ENCODE measurements at regions not wholly inside any gene's neighbourhood (a gene's known extent, or its start where the extent isn't known, plus 50 kb on each side); places are given as distances from the start of the nearest gene placed in this dataset.

GRCh38 chr16:86095906-86096485, 197.0 kb downstream of the IRF8 start:
- Histone ChIP-seq H4K8ac (ENCODE audit: low read depth, low read length) (peak overlapping the region; percentile 93), H3K4me1 (ENCODE audit: control insufficient read depth in 2 of 2, insufficient read depth in 1 of 2, low read depth in 1 of 2, low read length in 2 of 2) (peaks cover 0 to 5% of the 10 kb centered on the region in 2 donors), H3K4ac (ENCODE audit: low read length) (no peak overlapping the region), H3K4me3 (ENCODE audit: low read length in 2 of 2) (peak overlapping the region in 1 of 2 donors; percentile 37), H3K4me2 (ENCODE audit: insufficient read depth, low read length, poor library complexity, severe bottlenecking) (no peak overlapping the region), H3K27ac (replicated peaks; ENCODE audit: low read length) (no peak overlapping the region), H2AK5ac (ENCODE audit: low read depth, low read length) (no peak overlapping the region), H4K91ac (ENCODE audit: low read depth, low read length, poor library complexity) (no peak overlapping the region), H3K14ac (ENCODE audit: low read length) (no peak overlapping the region), H3K23ac (ENCODE audit: low read depth, low read length, poor library complexity) (peak overlapping the region; percentile 25), H2BK5ac (ENCODE audit: low read length) (no peak overlapping the region), H3K27me3 (ENCODE audit: control insufficient read depth in 3 of 3, insufficient read depth in 3 of 3, low read depth in 1 of 3, low read length in 3 of 3) (peaks cover 0 to 2% (median 0%) of the 10 kb centered on the region in 3 experiments), H2BK12ac (ENCODE audit: low read length) (no peak overlapping the region), H3K9me3 (replicated peaks in 1 of 2; ENCODE audit: control insufficient read depth in 2 of 2, insufficient read depth in 1 of 2, low read depth in 1 of 2, low read length in 2 of 2) (peaks cover 0 to 3% of the 10 kb centered on the region in 2 donors), H3K18ac (ENCODE audit: low read length) (no peak overlapping the region), H2BK15ac (ENCODE audit: low read length) (no peak overlapping the region), H3K9ac (ENCODE audit: low read depth, low read length, poor library complexity) (no peak overlapping the region), H2BK120ac (ENCODE audit: low read depth, low read length) (no peak overlapping the region), H2AFZ (ENCODE audit: low read length) (no peak overlapping the region), H3K79me1 (ENCODE audit: low read depth, low read length) (no peaks in the 10 kb centered on the region), H3K36me3 (replicated peaks in 1 of 2; ENCODE audit: control insufficient read depth in 2 of 2, insufficient read depth in 2 of 2, low read length in 2 of 2) (no peaks in the 10 kb centered on the region)
- no peak for DNase-seq (ENCODE audit: low spot score)
- no CpG with 5 or more reads among the region's 6 CpGs for WGBS, 2 donors (ENCODE audit: extremely low coverage in 2 of 2, insufficient read length in 2 of 2, insufficient replicate concordance in 1 of 2)

DNA sequence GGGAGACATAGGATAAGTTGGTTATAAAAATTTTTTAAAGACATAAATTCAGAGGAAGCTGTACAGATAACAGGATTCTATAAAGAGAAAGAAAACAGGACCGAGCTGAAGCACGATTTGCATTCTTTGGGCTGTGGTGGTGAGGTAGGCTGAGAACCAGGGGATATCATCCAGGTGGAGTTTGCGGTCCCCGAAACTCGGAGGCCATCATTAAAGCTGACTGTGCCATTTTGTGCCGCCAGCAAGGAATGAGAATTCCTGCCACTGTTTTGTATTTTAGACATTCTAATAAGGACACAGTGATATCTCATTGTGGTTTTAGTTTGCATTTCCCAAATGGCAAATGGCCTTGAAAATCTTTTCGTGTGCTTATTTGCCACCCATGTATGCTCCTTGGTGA, 197.9 kb downstream of the IRF8 start:
- H3K9me3 ChIP-seq (replicated peaks in 1 of 2; ENCODE audit: control insufficient read depth in 2 of 2, insufficient read depth in 1 of 2, low read depth in 1 of 2, low read length in 2 of 2) = peaks cover 0 to 3% of the 10 kb centered on the region in 2 donors
- no peak overlapping the region for H2AK5ac ChIP-seq (ENCODE audit: low read depth, low read length)
- no peak overlapping the region for H3K14ac ChIP-seq (ENCODE audit: low read length)
- no peak overlapping the region for H2AFZ ChIP-seq (ENCODE audit: low read length)
- H3K79me1 ChIP-seq (ENCODE audit: low read depth, low read length) = no peaks in the 10 kb centered on the region
- H3K4me2 ChIP-seq (ENCODE audit: insufficient read depth, low read length, poor library complexity, severe bottlenecking) = no peak overlapping the region
- no peak for DNase-seq (ENCODE audit: low spot score)
- H3K18ac ChIP-seq (ENCODE audit: low read length) = no peak overlapping the region
- no peak overlapping the region for H2BK120ac ChIP-seq (ENCODE audit: low read depth, low read length)
- H2BK15ac ChIP-seq (ENCODE audit: low read length) = no peak overlapping the region
- peaks cover 0 to 5% of the 10 kb centered on the region in 2 donors for H3K4me1 ChIP-seq (ENCODE audit: control insufficient read depth in 2 of 2, insufficient read depth in 1 of 2, low read depth in 1 of 2, low read length in 2 of 2)
- no peak overlapping the region for H3K23ac ChIP-seq (ENCODE audit: low read depth, low read length, poor library complexity)
- no peak overlapping the region for H4K8ac ChIP-seq (ENCODE audit: low read depth, low read length)
- no peak overlapping the region for H3K4ac ChIP-seq (ENCODE audit: low read length)
- H4K91ac ChIP-seq (ENCODE audit: low read depth, low read length, poor library complexity) = no peak overlapping the region
- WGBS, 2 donors (ENCODE audit: extremely low coverage in 2 of 2, insufficient read length in 2 of 2, insufficient replicate concordance in 1 of 2) = no CpG with 5 or more reads among the region's 7 CpGs
- H3K27me3 ChIP-seq (ENCODE audit: control insufficient read depth in 3 of 3, insufficient read depth in 3 of 3, low read depth in 1 of 3, low read length in 3 of 3) = peaks cover 0 to 2% (median 0%) of the 10 kb centered on the region in 3 experiments
- no peaks in the 10 kb centered on the region for H3K36me3 ChIP-seq (replicated peaks in 1 of 2; ENCODE audit: control insufficient read depth in 2 of 2, insufficient read depth in 2 of 2, low read length in 2 of 2)
- no peak overlapping the region for H2BK12ac ChIP-seq (ENCODE audit: low read length)
- no peak overlapping the region for H3K4me3 ChIP-seq (ENCODE audit: low read length in 2 of 2)
- no peak overlapping the region for H2BK5ac ChIP-seq (ENCODE audit: low read length)
- no peak overlapping the region for H3K9ac ChIP-seq (ENCODE audit: low read depth, low read length, poor library complexity)
- no peak overlapping the region for H3K27ac ChIP-seq (replicated peaks; ENCODE audit: low read length)

GRCh38 chr16:86099326-86099725, 200.4 kb downstream of the IRF8 start:
- no peaks in the 10 kb centered on the region for H3K79me1 ChIP-seq (ENCODE audit: low read depth, low read length)
- DNase-seq (ENCODE audit: low spot score) = no peak
- H2AFZ ChIP-seq (ENCODE audit: low read length) = no peak overlapping the region
- no peak overlapping the region for H3K23ac ChIP-seq (ENCODE audit: low read depth, low read length, poor library complexity)
- H3K4me3 ChIP-seq (ENCODE audit: low read length in 2 of 2) = no peak overlapping the region
- no peak overlapping the region for H2BK12ac ChIP-seq (ENCODE audit: low read length)
- H2BK5ac ChIP-seq (ENCODE audit: low read length) = no peak overlapping the region
- H2BK120ac ChIP-seq (ENCODE audit: low read depth, low read length) = no peak overlapping the region
- H3K14ac ChIP-seq (ENCODE audit: low read length) = no peak overlapping the region
- no peaks in the 10 kb centered on the region for H3K36me3 ChIP-seq (replicated peaks in 1 of 2; ENCODE audit: control insufficient read depth in 2 of 2, insufficient read depth in 2 of 2, low read length in 2 of 2)
- H3K9ac ChIP-seq (ENCODE audit: low read depth, low read length, poor library complexity) = peak overlapping the region; percentile 35
- H4K91ac ChIP-seq (ENCODE audit: low read depth, low read length, poor library complexity) = no peak overlapping the region
- peaks cover 0 to 2% (median 0%) of the 10 kb centered on the region in 3 experiments for H3K27me3 ChIP-seq (ENCODE audit: control insufficient read depth in 3 of 3, insufficient read depth in 3 of 3, low read depth in 1 of 3, low read length in 3 of 3)
- peaks cover 0 to 5% of the 10 kb centered on the region in 2 donors for H3K4me1 ChIP-seq (ENCODE audit: control insufficient read depth in 2 of 2, insufficient read depth in 1 of 2, low read depth in 1 of 2, low read length in 2 of 2)
- no peak overlapping the region for H2BK15ac ChIP-seq (ENCODE audit: low read length)
- H3K27ac ChIP-seq (replicated peaks; ENCODE audit: low read length) = no peak overlapping the region
- no peak overlapping the region for H3K4ac ChIP-seq (ENCODE audit: low read length)
- no peak overlapping the region for H4K8ac ChIP-seq (ENCODE audit: low read depth, low read length)
- H3K4me2 ChIP-seq (ENCODE audit: insufficient read depth, low read length, poor library complexity, severe bottlenecking) = no peak overlapping the region
- peaks cover 0 to 5% of the 10 kb centered on the region in 2 donors for H3K9me3 ChIP-seq (replicated peaks in 1 of 2; ENCODE audit: control insufficient read depth in 2 of 2, insufficient read depth in 1 of 2, low read depth in 1 of 2, low read length in 2 of 2)
- H3K18ac ChIP-seq (ENCODE audit: low read length) = no peak overlapping the region
- no CpG with 5 or more reads among the region's 10 CpGs for whole genome bisulfite sequencing, 2 donors (ENCODE audit: extremely low coverage in 2 of 2, insufficient read length in 2 of 2, insufficient replicate concordance in 1 of 2)
- H2AK5ac ChIP-seq (ENCODE audit: low read depth, low read length) = no peak overlapping the region

- H3K9ac ChIP-seq (ENCODE audit: low read depth, low read length, poor library complexity) = no peak overlapping the region
- H2BK12ac ChIP-seq (ENCODE audit: low read length) = peak overlapping the region; percentile 50
- H3K27me3 ChIP-seq (ENCODE audit: control insufficient read depth in 3 of 3, insufficient read depth in 3 of 3, low read depth in 1 of 3, low read length in 3 of 3) = peaks cover 0 to 2% (median 0%) of the 10 kb centered on the region in 3 experiments
- no peaks in the 10 kb centered on the region for H3K79me1 ChIP-seq (ENCODE audit: low read depth, low read length)
- H4K91ac ChIP-seq (ENCODE audit: low read depth, low read length, poor library complexity) = no peak overlapping the region
- H2BK120ac ChIP-seq (ENCODE audit: low read depth, low read length) = no peak overlapping the region
- no peak overlapping the region for H3K27ac ChIP-seq (replicated peaks; ENCODE audit: low read length)
- H3K9me3 ChIP-seq (replicated peaks in 1 of 2; ENCODE audit: control insufficient read depth in 2 of 2, insufficient read depth in 1 of 2, low read depth in 1 of 2, low read length in 2 of 2) = peaks cover 0 to 3% of the 10 kb centered on the region in 2 donors
- no peak overlapping the region for H2BK15ac ChIP-seq (ENCODE audit: low read length)
- no peak overlapping the region for H4K8ac ChIP-seq (ENCODE audit: low read depth, low read length)
- H2BK5ac ChIP-seq (ENCODE audit: low read length) = no peak overlapping the region
- no peak overlapping the region for H3K4me3 ChIP-seq (ENCODE audit: low read length in 2 of 2)
- peak overlapping the region; percentile 29 for H3K18ac ChIP-seq (ENCODE audit: low read length)
- no peaks in the 10 kb centered on the region for H3K36me3 ChIP-seq (replicated peaks in 1 of 2; ENCODE audit: control insufficient read depth in 2 of 2, insufficient read depth in 2 of 2, low read length in 2 of 2)
- WGBS, 2 donors (ENCODE audit: extremely low coverage in 2 of 2, insufficient read length in 2 of 2, insufficient replicate concordance in 1 of 2) = no CpG with 5 or more reads among the region's 11 CpGs
- H3K4me2 ChIP-seq (ENCODE audit: insufficient read depth, low read length, poor library complexity, severe bottlenecking) = no peak overlapping the region
- no peak overlapping the region for H2AFZ ChIP-seq (ENCODE audit: low read length)
- DNase-seq (ENCODE audit: low spot score) = no peak
- no peak overlapping the region for H2AK5ac ChIP-seq (ENCODE audit: low read depth, low read length)
- H3K14ac ChIP-seq (ENCODE audit: low read length) = no peak overlapping the region
- peaks cover 0 to 3% of the 10 kb centered on the region in 2 donors for H3K4me1 ChIP-seq (ENCODE audit: control insufficient read depth in 2 of 2, insufficient read depth in 1 of 2, low read depth in 1 of 2, low read length in 2 of 2)
- H3K4ac ChIP-seq (ENCODE audit: low read length) = no peak overlapping the region
- no peak overlapping the region for H3K23ac ChIP-seq (ENCODE audit: low read depth, low read length, poor library complexity)
These were observed 201.5 kb downstream of the IRF8 start for GRCh38 chr16:86100205-86101136.
